ENCODE measurements at regions not wholly inside any gene's neighbourhood (a gene's known extent, or its start where the extent isn't known, plus 50 kb on each side); places are given as distances from the start of the nearest gene placed in this dataset.

DNA sequence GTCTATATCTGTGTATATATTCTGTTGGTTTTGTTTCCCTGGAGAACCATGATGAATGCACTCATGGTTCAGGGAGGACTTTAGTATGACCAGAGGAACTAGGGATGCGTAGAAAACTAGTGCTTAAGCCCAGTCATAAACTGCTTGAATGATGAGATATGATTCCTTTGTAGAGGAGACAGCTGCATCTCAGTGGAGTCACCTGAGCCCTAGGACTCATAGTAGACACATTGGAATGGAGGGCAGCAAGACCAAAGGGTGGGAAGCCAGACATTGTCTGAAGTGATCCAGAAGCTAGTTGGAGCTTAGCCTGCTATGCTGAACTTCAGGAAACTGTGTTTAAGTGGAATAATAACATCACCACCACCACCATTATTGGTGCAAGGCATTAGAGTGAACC is 89.5 kb upstream of the SPATA13 start:
- no peak for FAIRE-seq
- CTCF ChIA-PET: no interaction called here

GRCh38 chr13:24071423-24072075 is 89.0 kb upstream of the SPATA13 start:
- no peak for DNase-seq (ENCODE audit: low read depth in 1 of 2, low spot score in 1 of 2)
- TF ChIP-seq HDAC2 (IDR thresholded peaks at IDR 0.05) (no peak), SMC3 (IDR thresholded peaks at IDR 0.05) (no peak), SREBF2 (IDR thresholded peaks at IDR 0.05) (no peak), MYC (IDR thresholded peaks at IDR 0.05; ENCODE audit: borderline replicate concordance, low read length) (no peak), CEBPB (IDR thresholded peaks at IDR 0.05) (no peak), ZNF302 (CRISPR knock-in tag; IDR thresholded peaks at IDR 0.05) (no peak), FOSL2 (IDR thresholded peaks at IDR 0.05) (no peak), FOSL2 (CRISPR knock-in tag; IDR thresholded peaks at IDR 0.05) (no peak), CTCF (IDR thresholded peaks at IDR 0.05) (no peak), RCOR1 (IDR thresholded peaks at IDR 0.05; ENCODE audit: low read depth, low read length) (no peak), EHMT2 (IDR thresholded peaks at IDR 0.05; ENCODE audit: low read depth) (no peak), BHLHE40 (IDR thresholded peaks at IDR 0.05; ENCODE audit: low read depth, low read length) (no peak), HOXA7 (CRISPR knock-in tag; IDR thresholded peaks at IDR 0.05) (no peak), PHF8 (IDR thresholded peaks at IDR 0.05; ENCODE audit: borderline replicate concordance, low read depth) (no peak), EHF (CRISPR knock-in tag; IDR thresholded peaks at IDR 0.05) (no peak), HOXB13 (CRISPR knock-in tag; IDR thresholded peaks at IDR 0.05; ENCODE audit: low read depth) (no peak), PBX3 (IDR thresholded peaks at IDR 0.05) (no peak)
- TF ChIP-seq, protein P1, sequence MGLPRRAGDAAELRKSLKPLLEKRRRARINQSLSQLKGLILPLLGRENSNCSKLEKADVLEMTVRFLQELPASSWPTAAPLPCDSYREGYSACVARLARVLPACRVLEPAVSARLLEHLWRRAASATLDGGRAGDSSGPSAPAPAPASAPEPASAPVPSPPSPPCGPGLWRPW (IDR thresholded peaks at IDR 0.05): no peak
- WGBS (ENCODE audit: missing lambda C conversion rate): 36% methylated on average over 6 of the region's 6 CpGs
- H3K4me3 ChIP-seq: no peak overlapping the region
- no peak for FAIRE-seq
- ATAC-seq: no peak
- H3K4me2 ChIP-seq: no peak overlapping the region
- POLR2A ChIA-PET: no interaction called here
- H3K27ac ChIP-seq: no peak overlapping the region
- peaks cover 20% of the 10 kb centered on the region for H3K4me1 ChIP-seq
- CTCF ChIA-PET: no interaction called here
- H3K9me3 ChIP-seq: no peaks in the 10 kb centered on the region

More for the DNA sequence above, 89.5 kb upstream of the SPATA13 start:
- POLR2A ChIA-PET: no interaction called here
- H3K4me3 ChIP-seq: no peak overlapping the region
- H3K27ac ChIP-seq: no peak overlapping the region
- H3K4me2 ChIP-seq: no peak overlapping the region
- WGBS (ENCODE audit: missing lambda C conversion rate): 100% methylated on average over 1 of the region's 1 CpG
- DNase-seq (ENCODE audit: low read depth in 1 of 2, low spot score in 1 of 2): no peak
- no peak for ATAC-seq
- no peak for TF ChIP-seq NPAS2 (CRISPR knock-in tag; IDR thresholded peaks at IDR 0.05; ENCODE audit: borderline replicate concordance)
- no peak for TF ChIP-seq HOXB5 (CRISPR knock-in tag; IDR thresholded peaks at IDR 0.05)
- no peak for TF ChIP-seq NR3C1 (IDR thresholded peaks at IDR 0.05)
- no peak for TF ChIP-seq KDM5A (IDR thresholded peaks at IDR 0.05)
- TF ChIP-seq EHMT2 (IDR thresholded peaks at IDR 0.05; ENCODE audit: low read depth): no peak
- no peak for TF ChIP-seq ZNF302 (CRISPR knock-in tag; IDR thresholded peaks at IDR 0.05)
- no peak for TF ChIP-seq ZC3H11A (IDR thresholded peaks at IDR 0.05)
- TF ChIP-seq MAZ (IDR thresholded peaks at IDR 0.05; ENCODE audit: borderline replicate concordance, low read depth, low read length): no peak
- TF ChIP-seq CHD4 (IDR thresholded peaks at IDR 0.05; ENCODE audit: borderline replicate concordance): no peak
- no peak for TF ChIP-seq KDM1A (IDR thresholded peaks at IDR 0.05; ENCODE audit: low read depth)
- no peak for TF ChIP-seq ATOH8 (CRISPR knock-in tag; IDR thresholded peaks at IDR 0.05; ENCODE audit: low read depth)
- TF ChIP-seq RNF2 (IDR thresholded peaks at IDR 0.05; ENCODE audit: borderline replicate concordance, low read depth): no peak
- no peak for TF ChIP-seq BHLHE40 (IDR thresholded peaks at IDR 0.05; ENCODE audit: low read depth, low read length)
- peaks cover 15% of the 10 kb centered on the region for H3K4me1 ChIP-seq
- no peaks in the 10 kb centered on the region for H3K9me3 ChIP-seq
